Caco-2 (cell line): ENCODE measurements at regions not wholly inside any gene's neighbourhood (a gene's known extent, or its start where the extent isn't known, plus 50 kb on each side); places are given as distances from the start of the nearest gene placed in this dataset.

Source experiments
- BruUV-seq: library from RNA; stranded (reverse); fragments of 400-500 nt; replicated peaks from 2 replicates; lab custom pipeline; 2021; lab: Mats Ljungman, UMichigan
- CTCF ChIA-PET: fragments of 300-600 bp; sonication (Branson Sonifier 250); formaldehyde crosslinking; loops from one replicate; lab custom pipeline; 2022; ENCODE audit warnings: antibody characterized with exemption; lab: Charles Lee
- POLR2A ChIA-PET: fragments of 300-600 bp; sonication (Branson Sonifier 250); formaldehyde crosslinking; loops from one replicate; lab custom pipeline; 2022; ENCODE audit warnings: antibody characterized with exemption; lab: Charles Lee
- DNase-seq, 2 experiments: peaks; one replicate each; pipeline versions ENCODE4 v3.0.0 to v3.0.0-alpha.2; 2020 to 2022
- H3K27me3 ChIP-seq: replicated peaks from 2 replicates; pipeline ENCODE4 v1.6.0; 2011; ENCODE audit warnings: low read length; ENCODE audit not compliant: control insufficient read depth, insufficient read depth
- H3K36me3 ChIP-seq: 2 replicates; pipeline ENCODE4 v1.5.1; 2011; ENCODE audit warnings: low read length; ENCODE audit not compliant: control insufficient read depth, insufficient read depth
- H3K4me1 ChIP-seq: fragments of 250-450 bp; sonication (Bioruptor Pico); 2 replicates; pipeline ENCODE4 v1.5.1; 2020; ENCODE audit warnings: mild to moderate bottlenecking
- H3K4me3 ChIP-seq: 2 replicates; pipeline ENCODE4 v1.5.1; 2011; ENCODE audit warnings: low read depth, mild to moderate bottlenecking, control low read depth, low read length
- H3K9me3 ChIP-seq: fragments of 250-450 bp; sonication (Bioruptor Pico); 2 replicates; pipeline ENCODE4 v1.5.1; 2020; ENCODE audit warnings: mild to moderate bottlenecking, moderate library complexity
- H3K27ac Mint-ChIP-seq: one replicate; pipeline ENCODE4 v1.8.0; 2022; ENCODE audit warnings: mixed read lengths; ENCODE audit not compliant: unreplicated experiment
- H3K27me3 Mint-ChIP-seq: one replicate; pipeline ENCODE4 v1.8.0; 2022; ENCODE audit warnings: mixed read lengths; ENCODE audit not compliant: insufficient read depth, unreplicated experiment
- H3K36me3 Mint-ChIP-seq: one replicate; pipeline ENCODE4 v1.8.0; 2022; ENCODE audit warnings: mild to moderate bottlenecking, mixed read lengths; ENCODE audit not compliant: insufficient read depth, unreplicated experiment
- H3K4me1 Mint-ChIP-seq: one replicate; pipeline ENCODE4 v1.8.0; 2022; ENCODE audit warnings: low read depth, mixed read lengths; ENCODE audit not compliant: unreplicated experiment
- H3K4me3 Mint-ChIP-seq: one replicate; pipeline ENCODE4 v1.8.0; 2022; ENCODE audit warnings: mild to moderate bottlenecking, moderate library complexity, mixed read lengths; ENCODE audit not compliant: unreplicated experiment
- H3K9me3 Mint-ChIP-seq: one replicate; pipeline ENCODE4 v1.8.0; 2022; ENCODE audit warnings: mixed read lengths; ENCODE audit not compliant: unreplicated experiment
- intact Hi-C: fragments of 100-400 bp; cut with micrococcal nuclease; formaldehyde crosslinking; loops from one replicate; pipeline ENCODE4 v1.10.0; 2022; ENCODE audit not compliant: unreplicated experiment
- TF ChIP-seq, protein P1 (sequence below), 2 experiments: fragments of 200-600 bp in 1 of 2; IDR thresholded peaks; 1 replicate in 1 of 2; 2 replicates in 1 of 2; pipeline versions ENCODE4 v1.5.1 to v1.8.0; 2011 to 2022; ENCODE audit warnings: antibody characterized with exemption in 1 of 2, control low read depth in 1 of 2, inconsistent platforms in 1 of 2, low read depth in 1 of 2, low read length in 1 of 2, mild to moderate bottlenecking in 1 of 2, moderate library complexity in 1 of 2; ENCODE audit not compliant: insufficient read depth in 1 of 2, severe bottlenecking in 1 of 2, unreplicated experiment in 1 of 2

GRCh38 chr14:53608369-53608768 is 348.3 kb downstream of the BMP4 start:
- Mint-ChIP-seq H3K27ac (no peak overlapping the region), H3K4me1 (peaks cover 12% of the 10 kb centered on the region), H3K9me3 (no peaks in the 10 kb centered on the region), H3K4me3 (no peak overlapping the region), H3K27me3 (no peaks in the 10 kb centered on the region), H3K36me3 (peaks cover 37% of the 10 kb centered on the region)
- Histone ChIP-seq H3K27me3 (no peaks in the 10 kb centered on the region), H3K4me1 (peaks cover 32% of the 10 kb centered on the region), H3K36me3 (no peaks in the 10 kb centered on the region), H3K9me3 (no peaks in the 10 kb centered on the region), H3K4me3 (no peak overlapping the region)
- TF ChIP-seq, protein P1, sequence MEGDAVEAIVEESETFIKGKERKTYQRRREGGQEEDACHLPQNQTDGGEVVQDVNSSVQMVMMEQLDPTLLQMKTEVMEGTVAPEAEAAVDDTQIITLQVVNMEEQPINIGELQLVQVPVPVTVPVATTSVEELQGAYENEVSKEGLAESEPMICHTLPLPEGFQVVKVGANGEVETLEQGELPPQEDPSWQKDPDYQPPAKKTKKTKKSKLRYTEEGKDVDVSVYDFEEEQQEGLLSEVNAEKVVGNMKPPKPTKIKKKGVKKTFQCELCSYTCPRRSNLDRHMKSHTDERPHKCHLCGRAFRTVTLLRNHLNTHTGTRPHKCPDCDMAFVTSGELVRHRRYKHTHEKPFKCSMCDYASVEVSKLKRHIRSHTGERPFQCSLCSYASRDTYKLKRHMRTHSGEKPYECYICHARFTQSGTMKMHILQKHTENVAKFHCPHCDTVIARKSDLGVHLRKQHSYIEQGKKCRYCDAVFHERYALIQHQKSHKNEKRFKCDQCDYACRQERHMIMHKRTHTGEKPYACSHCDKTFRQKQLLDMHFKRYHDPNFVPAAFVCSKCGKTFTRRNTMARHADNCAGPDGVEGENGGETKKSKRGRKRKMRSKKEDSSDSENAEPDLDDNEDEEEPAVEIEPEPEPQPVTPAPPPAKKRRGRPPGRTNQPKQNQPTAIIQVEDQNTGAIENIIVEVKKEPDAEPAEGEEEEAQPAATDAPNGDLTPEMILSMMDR (IDR thresholded peaks at IDR 0.05; ENCODE audit: insufficient read depth in 1 of 2, low read depth in 1 of 2, low read length in 1 of 2, severe bottlenecking in 1 of 2, unreplicated experiment in 1 of 2): no peak
- no TSS peak for BruUV-seq
- intact Hi-C loops: no loop called here
- CTCF ChIA-PET: no interaction called here
- POLR2A ChIA-PET: interaction anchor here (0.6 kb wide), 1 partner anchor 322 kb away, joined by 3 read pairs; no protein-coding TSS in a partner anchor
- peak in 1 of 2 experiments; percentile 60 for DNase-seq

DNA sequence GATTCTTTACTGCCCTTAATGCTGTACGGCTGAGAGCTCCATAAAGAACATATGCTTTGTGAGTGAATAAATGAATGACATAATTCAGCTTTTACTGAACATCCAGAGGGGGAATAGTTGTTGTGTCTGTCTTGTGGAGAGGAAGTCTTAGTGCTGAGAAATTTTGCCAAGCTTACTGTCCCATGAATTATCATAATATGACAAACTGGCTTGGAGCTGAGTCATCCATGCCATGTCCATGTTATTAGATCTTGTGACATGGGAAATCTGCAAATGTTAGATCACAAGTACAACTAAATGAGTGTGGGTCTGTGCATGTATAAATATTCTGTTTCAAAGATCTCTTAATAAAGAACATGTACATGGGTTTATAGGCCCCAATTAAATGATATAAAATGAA is 350.4 kb downstream of the BMP4 start:
- Mint-ChIP-seq H3K4me3 (no peak overlapping the region), H3K36me3 (peaks cover 23% of the 10 kb centered on the region), H3K9me3 (no peaks in the 10 kb centered on the region), H3K4me1 (peaks cover 33% of the 10 kb centered on the region), H3K27ac (no peak overlapping the region), H3K27me3 (no peaks in the 10 kb centered on the region)
- POLR2A ChIA-PET: no interaction called here
- no TSS peak for BruUV-seq
- TF ChIP-seq, protein P1 (IDR thresholded peaks at IDR 0.05; ENCODE audit: insufficient read depth in 1 of 2, low read depth in 1 of 2, low read length in 1 of 2, severe bottlenecking in 1 of 2, unreplicated experiment in 1 of 2): no peak
- DNase-seq: no peak
- Histone ChIP-seq H3K36me3 (no peaks in the 10 kb centered on the region), H3K27me3 (no peaks in the 10 kb centered on the region), H3K9me3 (no peaks in the 10 kb centered on the region), H3K4me1 (peaks cover 13% of the 10 kb centered on the region), H3K4me3 (no peak overlapping the region)
- CTCF ChIA-PET: interaction anchor here (0.6 kb wide), 1 partner anchor 58 kb away, joined by 3 read pairs; no protein-coding TSS in a partner anchor
- intact Hi-C loops: no loop called here

DNA sequence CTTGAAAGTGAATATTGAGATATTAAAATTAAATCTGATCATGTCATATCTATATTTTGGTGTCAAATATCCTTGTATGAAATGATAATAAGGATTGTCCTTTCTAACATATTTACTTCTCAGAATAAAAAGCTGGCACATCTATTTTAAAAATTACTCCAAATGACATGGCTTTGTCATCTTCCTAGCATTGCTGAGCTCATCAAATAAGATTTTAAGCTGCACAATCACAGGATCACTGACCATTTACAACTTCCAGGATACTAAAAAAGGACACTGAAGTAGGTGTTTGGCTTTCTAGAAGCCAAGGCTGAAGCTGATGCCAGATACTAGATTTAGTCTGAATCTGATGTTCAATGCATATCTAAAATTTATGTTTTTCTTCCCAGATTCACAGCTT is 351.1 kb downstream of the BMP4 start:
- Mint-ChIP-seq H3K36me3 (peaks cover 23% of the 10 kb centered on the region), H3K27me3 (no peaks in the 10 kb centered on the region)
- H3K9me3 ChIP-seq: no peaks in the 10 kb centered on the region

More for the DNA sequence above, 351.1 kb downstream of the BMP4 start:
- no TSS peak for BruUV-seq
- H3K27me3 ChIP-seq: no peaks in the 10 kb centered on the region
- no peak for DNase-seq
- Mint-ChIP-seq H3K4me1 (peaks cover 33% of the 10 kb centered on the region), H3K27ac (no peak overlapping the region), H3K9me3 (no peaks in the 10 kb centered on the region), H3K4me3 (no peak overlapping the region)
- H3K4me3 ChIP-seq: no peak overlapping the region
- CTCF ChIA-PET: interaction anchor here (0.6 to 0.7 kb wide), 2 partner anchors 58 to 388 kb away, joined by 3 read pairs; no protein-coding TSS in a partner anchor
- intact Hi-C loops: no loop called here
- peaks cover 10% of the 10 kb centered on the region for H3K4me1 ChIP-seq
- POLR2A ChIA-PET: no interaction called here
- TF ChIP-seq, protein P1 (IDR thresholded peaks at IDR 0.05; ENCODE audit: insufficient read depth in 1 of 2, low read depth in 1 of 2, low read length in 1 of 2, severe bottlenecking in 1 of 2, unreplicated experiment in 1 of 2): no peak
- H3K36me3 ChIP-seq: no peaks in the 10 kb centered on the region
